KMS-11 (cell line): ENCODE measurements at regions not wholly inside any gene's neighbourhood (a gene's known extent, or its start where the extent isn't known, plus 50 kb on each side); places are given as distances from the start of the nearest gene placed in this dataset.

Experiments used
- H2AFZ ChIP-seq: fragments of 200-600 bp; sonication (generic); 2 replicates; pipeline ENCODE4 v1.6.1; 2016; ENCODE audit warnings: antibody characterized with exemption, mixed run types, low read depth
- H3K27ac ChIP-seq: fragments of 200-600 bp; sonication (generic); 2 replicates; pipeline ENCODE4 v1.6.1; 2016; ENCODE audit warnings: mild to moderate bottlenecking, mixed run types
- H3K27me3 ChIP-seq: fragments of 200-600 bp; sonication (generic); 2 replicates; pipeline ENCODE4 v1.6.1; 2017; ENCODE audit warnings: mild to moderate bottlenecking, low read depth, mixed run types, moderate library complexity; ENCODE audit not compliant: insufficient read depth
- H3K36me3 ChIP-seq: fragments of 200-600 bp; sonication (generic); 2 replicates; pipeline ENCODE4 v1.6.1; 2017; ENCODE audit warnings: mild to moderate bottlenecking, mixed run types; ENCODE audit not compliant: insufficient read depth
- H3K4me1 ChIP-seq: fragments of 200-600 bp; sonication (generic); 2 replicates; pipeline ENCODE4 v1.6.1; 2016; ENCODE audit warnings: mild to moderate bottlenecking, low read depth, mixed run types; ENCODE audit not compliant: poor library complexity, severe bottlenecking
- H3K4me2 ChIP-seq: fragments of 200-600 bp; sonication (generic); 2 replicates; pipeline ENCODE4 v1.7.0; 2016; ENCODE audit warnings: mild to moderate bottlenecking, mixed run types
- H3K4me3 ChIP-seq: fragments of 200-600 bp; sonication (generic); IDR thresholded peaks from 2 replicates; pipeline ENCODE4 v1.6.1; 2017; ENCODE audit warnings: low read depth, low read length, mixed read lengths; ENCODE audit not compliant: insufficient read depth
- H3K79me2 ChIP-seq: fragments of 200-600 bp; sonication (generic); 2 replicates; pipeline ENCODE4 v1.6.1; 2016; ENCODE audit warnings: low read depth, mixed run types; ENCODE audit not compliant: insufficient read depth
- H3K9ac ChIP-seq: fragments of 200-600 bp; sonication (generic); 2 replicates; pipeline ENCODE4 v1.6.1; 2016; ENCODE audit warnings: mild to moderate bottlenecking, mixed run types
- H4K20me1 ChIP-seq: fragments of 200-600 bp; sonication (generic); 2 replicates; pipeline ENCODE4 v1.6.1; 2016; ENCODE audit warnings: mild to moderate bottlenecking, mixed run types; ENCODE audit not compliant: insufficient read depth
- TF ChIP-seq, protein P1 (sequence below): fragments of 200-600 bp; sonication (generic); conservative IDR thresholded peaks from 2 replicates; pipeline ENCODE4 v1.6.1; 2017; ENCODE audit warnings: low read depth, mild to moderate bottlenecking, antibody characterized with exemption, low read length, moderate library complexity, mixed read lengths

DNA sequence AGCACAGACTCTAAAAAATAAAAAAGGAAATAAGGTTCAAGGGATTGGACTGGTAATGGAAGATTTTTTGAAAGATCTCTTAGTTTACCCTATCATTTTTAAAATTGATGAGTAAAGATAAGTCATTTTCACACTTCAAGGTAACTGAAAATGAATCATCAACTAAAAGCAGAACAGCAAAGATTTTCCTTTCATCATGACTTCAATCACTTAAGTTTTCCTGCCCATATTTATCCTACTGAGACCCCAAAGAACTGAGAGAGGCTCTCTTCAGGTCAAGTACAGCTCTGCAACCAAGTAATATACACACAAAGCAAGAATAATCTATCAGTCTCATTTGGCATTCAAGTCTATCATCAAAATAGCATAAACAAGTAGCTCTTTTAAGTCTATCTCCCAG is 540.7 kb downstream of the METTL4 start:
- TF ChIP-seq, protein P1, sequence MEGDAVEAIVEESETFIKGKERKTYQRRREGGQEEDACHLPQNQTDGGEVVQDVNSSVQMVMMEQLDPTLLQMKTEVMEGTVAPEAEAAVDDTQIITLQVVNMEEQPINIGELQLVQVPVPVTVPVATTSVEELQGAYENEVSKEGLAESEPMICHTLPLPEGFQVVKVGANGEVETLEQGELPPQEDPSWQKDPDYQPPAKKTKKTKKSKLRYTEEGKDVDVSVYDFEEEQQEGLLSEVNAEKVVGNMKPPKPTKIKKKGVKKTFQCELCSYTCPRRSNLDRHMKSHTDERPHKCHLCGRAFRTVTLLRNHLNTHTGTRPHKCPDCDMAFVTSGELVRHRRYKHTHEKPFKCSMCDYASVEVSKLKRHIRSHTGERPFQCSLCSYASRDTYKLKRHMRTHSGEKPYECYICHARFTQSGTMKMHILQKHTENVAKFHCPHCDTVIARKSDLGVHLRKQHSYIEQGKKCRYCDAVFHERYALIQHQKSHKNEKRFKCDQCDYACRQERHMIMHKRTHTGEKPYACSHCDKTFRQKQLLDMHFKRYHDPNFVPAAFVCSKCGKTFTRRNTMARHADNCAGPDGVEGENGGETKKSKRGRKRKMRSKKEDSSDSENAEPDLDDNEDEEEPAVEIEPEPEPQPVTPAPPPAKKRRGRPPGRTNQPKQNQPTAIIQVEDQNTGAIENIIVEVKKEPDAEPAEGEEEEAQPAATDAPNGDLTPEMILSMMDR, result no peak
- H3K9ac ChIP-seq, result no peak overlapping the region
- no peak overlapping the region for H3K27ac ChIP-seq

DNA sequence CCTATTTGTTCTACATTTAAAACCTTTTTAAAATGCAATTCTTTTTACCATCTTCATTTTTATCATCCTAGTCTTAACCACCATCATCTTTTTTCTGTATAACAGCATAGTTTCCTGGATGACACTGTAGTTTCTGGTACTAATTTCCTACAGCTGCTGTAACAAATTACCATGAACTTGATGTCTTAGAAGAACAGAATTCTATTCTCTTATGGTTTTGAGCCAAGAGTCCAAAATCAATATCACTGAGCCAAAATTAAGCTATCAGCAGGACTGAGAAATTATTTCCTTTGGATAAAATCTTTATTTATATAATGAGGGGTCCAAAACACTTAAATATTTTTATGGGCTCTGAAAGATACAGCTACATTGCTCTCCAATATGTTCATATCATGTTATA is 539.3 kb downstream of the METTL4 start:
- Histone ChIP-seq H3K79me2 (no peaks in the 10 kb centered on the region), H3K36me3 (no peaks in the 10 kb centered on the region), H3K9ac (no peak overlapping the region), H3K4me3 (no peak overlapping the region), H3K27ac (no peak overlapping the region), H3K4me2 (no peak overlapping the region), H2AFZ (no peak overlapping the region), H4K20me1 (no peaks in the 10 kb centered on the region), H3K4me1 (no peaks in the 10 kb centered on the region), H3K27me3 (no peaks in the 10 kb centered on the region)
- TF ChIP-seq, protein P1, result no peak

More for the DNA sequence above, 540.7 kb downstream of the METTL4 start:
- no peak overlapping the region for H3K4me2 ChIP-seq
- no peaks in the 10 kb centered on the region for H3K36me3 ChIP-seq
- no peaks in the 10 kb centered on the region for H4K20me1 ChIP-seq
- no peak overlapping the region for H2AFZ ChIP-seq
- H3K27me3 ChIP-seq, result no peaks in the 10 kb centered on the region
- no peaks in the 10 kb centered on the region for H3K79me2 ChIP-seq
- H3K4me1 ChIP-seq, result no peaks in the 10 kb centered on the region
- H3K4me3 ChIP-seq, result no peak overlapping the region

DNA sequence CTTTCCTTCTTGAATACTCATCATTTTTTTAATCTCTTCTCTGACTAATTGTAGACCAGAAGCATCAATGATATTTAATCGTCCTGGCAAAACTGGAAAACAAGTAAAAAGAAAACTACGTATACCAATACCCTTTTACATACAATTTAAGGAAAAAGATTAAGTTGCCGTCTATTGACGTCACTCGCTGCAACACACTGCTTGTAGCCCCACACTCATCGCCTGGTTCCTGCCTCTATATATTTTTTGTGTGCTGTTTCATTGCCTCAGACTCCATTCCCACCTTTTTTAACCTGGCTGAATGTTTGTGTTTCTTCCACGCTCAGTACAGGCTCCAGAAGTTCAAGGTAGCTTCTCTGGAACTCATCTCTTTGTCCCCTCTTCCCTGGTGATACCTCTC is 536.2 kb downstream of the METTL4 start:
- TF ChIP-seq, protein P1, result no peak
- no peaks in the 10 kb centered on the region for H3K36me3 ChIP-seq

GRCh38 chr18:2036086-2036485 is 535.2 kb downstream of the METTL4 start:
- Histone ChIP-seq H3K4me2 (no peak overlapping the region), H3K79me2 (no peaks in the 10 kb centered on the region), H4K20me1 (no peaks in the 10 kb centered on the region), H3K4me3 (no peak overlapping the region), H3K27me3 (no peaks in the 10 kb centered on the region), H3K4me1 (no peaks in the 10 kb centered on the region), H3K36me3 (no peaks in the 10 kb centered on the region), H3K9ac (no peak overlapping the region), H3K27ac (no peak overlapping the region), H2AFZ (no peak overlapping the region)
- TF ChIP-seq, protein P1, result no peak

More for the DNA sequence above, 536.2 kb downstream of the METTL4 start:
- Histone ChIP-seq H3K27ac (no peak overlapping the region), H3K4me2 (no peak overlapping the region), H3K4me3 (no peak overlapping the region), H2AFZ (no peak overlapping the region), H4K20me1 (no peaks in the 10 kb centered on the region), H3K4me1 (no peaks in the 10 kb centered on the region), H3K79me2 (no peaks in the 10 kb centered on the region), H3K9ac (no peak overlapping the region), H3K27me3 (no peaks in the 10 kb centered on the region)
